Upper lobe of left lung (tissue), 4 donors: ENCODE measurements at regions not wholly inside any gene's neighbourhood (a gene's known extent, or its start where the extent isn't known, plus 50 kb on each side); places are given as distances from the start of the nearest gene placed in this dataset.

Experiments used
- EP300 ChIP-seq, 4 donors: sonication (generic); formaldehyde crosslinking; IDR thresholded peaks; one replicate each; pipeline ENCODE4 v1.5.1; 2017; ENCODE audit warnings: antibody characterized with exemption in 4 of 4, control low read depth in 2 of 4
- POLR2A ChIP-seq, 4 donors: fragments of 450-650 bp; IDR thresholded peaks; one replicate each; pipeline ENCODE4 v1.5.1; 2016 to 2017; ENCODE audit warnings: antibody characterized with exemption in 4 of 4, mild to moderate bottlenecking in 2 of 4
- POLR2AphosphoS5 ChIP-seq, 2 donors: sonication (generic); formaldehyde crosslinking; IDR thresholded peaks; one replicate each; pipeline ENCODE4 v1.5.1; 2017; ENCODE audit warnings: antibody characterized with exemption in 2 of 2
- TF ChIP-seq, protein P1 (sequence below), 6 experiments: fragments of 450-650 bp in 4 of 6; fragments of 200-600 bp in 2 of 6; sonication (generic) in 2 of 6; IDR thresholded peaks; one replicate each; pipeline ENCODE4 v1.5.1; 2016 to 2019; ENCODE audit warnings: antibody characterized with exemption in 6 of 6

DNA sequence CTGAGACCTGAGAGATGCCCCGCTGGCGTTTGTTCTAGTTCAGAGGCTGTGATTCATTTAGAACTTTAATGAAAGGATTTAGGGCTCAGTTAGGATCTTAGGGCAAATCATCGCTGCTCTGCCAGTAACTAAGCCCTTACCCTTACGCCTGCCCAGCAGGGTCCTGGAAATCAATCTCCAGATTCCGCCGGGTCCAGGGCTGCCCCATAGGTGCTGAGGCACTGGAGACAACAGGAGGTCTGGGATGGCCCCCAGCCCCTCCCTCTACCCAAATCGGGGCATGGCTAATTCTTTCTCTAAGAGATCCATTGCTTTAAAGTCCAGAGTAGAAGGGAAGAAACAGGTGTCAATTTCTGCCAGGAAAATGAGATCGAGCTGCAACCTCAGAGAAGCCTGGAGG is 83.1 kb downstream of the SDC1 start:
- TF ChIP-seq, protein P1, sequence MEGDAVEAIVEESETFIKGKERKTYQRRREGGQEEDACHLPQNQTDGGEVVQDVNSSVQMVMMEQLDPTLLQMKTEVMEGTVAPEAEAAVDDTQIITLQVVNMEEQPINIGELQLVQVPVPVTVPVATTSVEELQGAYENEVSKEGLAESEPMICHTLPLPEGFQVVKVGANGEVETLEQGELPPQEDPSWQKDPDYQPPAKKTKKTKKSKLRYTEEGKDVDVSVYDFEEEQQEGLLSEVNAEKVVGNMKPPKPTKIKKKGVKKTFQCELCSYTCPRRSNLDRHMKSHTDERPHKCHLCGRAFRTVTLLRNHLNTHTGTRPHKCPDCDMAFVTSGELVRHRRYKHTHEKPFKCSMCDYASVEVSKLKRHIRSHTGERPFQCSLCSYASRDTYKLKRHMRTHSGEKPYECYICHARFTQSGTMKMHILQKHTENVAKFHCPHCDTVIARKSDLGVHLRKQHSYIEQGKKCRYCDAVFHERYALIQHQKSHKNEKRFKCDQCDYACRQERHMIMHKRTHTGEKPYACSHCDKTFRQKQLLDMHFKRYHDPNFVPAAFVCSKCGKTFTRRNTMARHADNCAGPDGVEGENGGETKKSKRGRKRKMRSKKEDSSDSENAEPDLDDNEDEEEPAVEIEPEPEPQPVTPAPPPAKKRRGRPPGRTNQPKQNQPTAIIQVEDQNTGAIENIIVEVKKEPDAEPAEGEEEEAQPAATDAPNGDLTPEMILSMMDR (IDR thresholded peaks at IDR 0.05), result no peak
- no peak for TF ChIP-seq POLR2AphosphoS5 (IDR thresholded peaks at IDR 0.05)
- no peak for TF ChIP-seq POLR2A (IDR thresholded peaks at IDR 0.05)
- no peak for TF ChIP-seq EP300 (IDR thresholded peaks at IDR 0.05)
